Stomach (tissue), 8 donors: ENCODE measurements at regions not wholly inside any gene's neighbourhood (a gene's known extent, or its start where the extent isn't known, plus 50 kb on each side); places are given as distances from the start of the nearest gene placed in this dataset.

Experiments
- DNase-seq, 2 donors: peaks; one replicate each; pipeline versions ENCODE4 v3.0.0 to v3.0.0-alpha.2; 2013 to 2019
- H3K27ac ChIP-seq, 5 donors: fragments of 200-600 bp in 4 of 5; sonication (generic) in 4 of 5; one replicate each; pipeline ENCODE4 v1.5.1; 2013 to 2019; ENCODE audit warnings: mild to moderate bottlenecking in 1 of 5, moderate library complexity in 1 of 5
- H3K27me3 ChIP-seq, 3 donors: fragments of 200-600 bp; sonication (generic); one replicate each; pipeline ENCODE4 v1.5.1; 2017 to 2019; ENCODE audit warnings: mixed run types in 1 of 3
- H3K36me3 ChIP-seq, 4 donors: fragments of 200-600 bp; sonication (generic); 1 replicate in 3 of 4; 2 replicates in 1 of 4; pipeline ENCODE4 v1.5.1; 2016 to 2019
- H3K4me1 ChIP-seq, 4 donors: fragments of 200-600 bp; sonication (generic); one replicate each; pipeline ENCODE4 v1.5.1; 2016 to 2019
- H3K4me3 ChIP-seq, 4 donors: fragments of 200-600 bp; sonication (generic) in 3 of 4; one replicate each; pipeline ENCODE4 v1.5.1; 2016 to 2019; ENCODE audit warnings: mild to moderate bottlenecking in 1 of 4
- H3K9me3 ChIP-seq, 4 donors: fragments of 200-600 bp; sonication (generic); one replicate each; pipeline ENCODE4 v1.5.1; 2016 to 2019
- EP300 ChIP-seq: sonication (generic); formaldehyde crosslinking; IDR thresholded peaks from one replicate; pipeline ENCODE4 v1.6.1; 2017; ENCODE audit warnings: antibody characterized with exemption
- POLR2A ChIP-seq, 4 donors: fragments of 450-650 bp; IDR thresholded peaks; one replicate each; pipeline ENCODE4 v1.6.1; 2016; ENCODE audit warnings: antibody characterized with exemption in 4 of 4, control low read depth in 2 of 4, mild to moderate bottlenecking in 1 of 4, moderate library complexity in 1 of 4
- POLR2AphosphoS5 ChIP-seq, 3 donors: sonication (generic); formaldehyde crosslinking; IDR thresholded peaks; one replicate each; pipeline ENCODE4 v1.6.1; 2016; ENCODE audit warnings: antibody characterized with exemption in 3 of 3
- WGBS, 5 donors: extraction: QIAGEN DNeasy Blood & Tissue Kit in 3 of 5; methylation state at CpG; one replicate each; pipeline versions ENCODE4 v1.1.5 to v1.1.7; 2013 to 2018; 5-methylcytosine and 5-hydroxymethylcytosine counted together
- intact Hi-C: fragments of 100-400 bp; cut with DNase I; formaldehyde crosslinking; loops from one replicate; pipeline ENCODE4 v1.15.1; 2023; ENCODE audit warnings: low total_unique reads
- TF ChIP-seq, protein P1 (sequence below), 7 experiments: fragments of 450-650 bp in 4 of 7; fragments of 200-600 bp in 3 of 7; sonication (generic) in 3 of 7; IDR thresholded peaks; one replicate each; pipeline ENCODE4 v1.5.1; 2016 to 2019; ENCODE audit warnings: antibody characterized with exemption in 7 of 7, control low read depth in 2 of 7, mild to moderate bottlenecking in 1 of 7
- donor health status: healthy with polysubstance abuse.
- donor health status: Bipolar disorder and iron deficiency.
- donor health status: healthy.

DNA sequence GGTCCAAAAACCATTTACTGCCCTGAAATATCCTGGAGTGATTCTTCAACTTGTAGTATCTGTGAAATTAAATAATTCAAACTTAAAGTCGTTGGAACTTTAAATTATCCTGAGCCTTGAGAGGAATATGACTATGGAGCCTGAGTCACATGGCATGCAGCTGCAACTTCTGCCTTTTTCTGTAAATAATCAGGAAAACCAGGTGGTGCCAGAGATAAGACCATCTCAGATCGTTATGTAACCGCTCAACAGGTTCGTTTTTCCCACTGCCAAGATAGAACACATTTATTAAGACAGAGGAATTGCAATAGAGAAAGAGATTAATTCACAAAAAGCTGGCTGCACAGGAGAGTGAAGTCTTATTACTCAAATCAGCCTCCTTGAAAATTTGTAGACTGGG is 876.5 kb downstream of the SUCLG1 start:
- 33 to 44% (median 39%) methylated on average over 4 of the region's 4 CpGs for whole genome bisulfite sequencing, 5 donors
- DNase-seq, result no peak
- Histone ChIP-seq H3K27ac (no peak overlapping the region), H3K4me3 (no peak overlapping the region), H3K36me3 (no peaks in the 10 kb centered on the region), H3K9me3 (no peaks in the 10 kb centered on the region), H3K4me1 (no peaks in the 10 kb centered on the region), H3K27me3 (no peaks in the 10 kb centered on the region)
- TF ChIP-seq POLR2A (IDR thresholded peaks at IDR 0.05), result no peak
- TF ChIP-seq, protein P1, sequence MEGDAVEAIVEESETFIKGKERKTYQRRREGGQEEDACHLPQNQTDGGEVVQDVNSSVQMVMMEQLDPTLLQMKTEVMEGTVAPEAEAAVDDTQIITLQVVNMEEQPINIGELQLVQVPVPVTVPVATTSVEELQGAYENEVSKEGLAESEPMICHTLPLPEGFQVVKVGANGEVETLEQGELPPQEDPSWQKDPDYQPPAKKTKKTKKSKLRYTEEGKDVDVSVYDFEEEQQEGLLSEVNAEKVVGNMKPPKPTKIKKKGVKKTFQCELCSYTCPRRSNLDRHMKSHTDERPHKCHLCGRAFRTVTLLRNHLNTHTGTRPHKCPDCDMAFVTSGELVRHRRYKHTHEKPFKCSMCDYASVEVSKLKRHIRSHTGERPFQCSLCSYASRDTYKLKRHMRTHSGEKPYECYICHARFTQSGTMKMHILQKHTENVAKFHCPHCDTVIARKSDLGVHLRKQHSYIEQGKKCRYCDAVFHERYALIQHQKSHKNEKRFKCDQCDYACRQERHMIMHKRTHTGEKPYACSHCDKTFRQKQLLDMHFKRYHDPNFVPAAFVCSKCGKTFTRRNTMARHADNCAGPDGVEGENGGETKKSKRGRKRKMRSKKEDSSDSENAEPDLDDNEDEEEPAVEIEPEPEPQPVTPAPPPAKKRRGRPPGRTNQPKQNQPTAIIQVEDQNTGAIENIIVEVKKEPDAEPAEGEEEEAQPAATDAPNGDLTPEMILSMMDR (IDR thresholded peaks at IDR 0.05), result no peak
- no peak for TF ChIP-seq POLR2AphosphoS5 (IDR thresholded peaks at IDR 0.05)
- TF ChIP-seq EP300, result no peak
- intact Hi-C loops, result no loop called here

DNA sequence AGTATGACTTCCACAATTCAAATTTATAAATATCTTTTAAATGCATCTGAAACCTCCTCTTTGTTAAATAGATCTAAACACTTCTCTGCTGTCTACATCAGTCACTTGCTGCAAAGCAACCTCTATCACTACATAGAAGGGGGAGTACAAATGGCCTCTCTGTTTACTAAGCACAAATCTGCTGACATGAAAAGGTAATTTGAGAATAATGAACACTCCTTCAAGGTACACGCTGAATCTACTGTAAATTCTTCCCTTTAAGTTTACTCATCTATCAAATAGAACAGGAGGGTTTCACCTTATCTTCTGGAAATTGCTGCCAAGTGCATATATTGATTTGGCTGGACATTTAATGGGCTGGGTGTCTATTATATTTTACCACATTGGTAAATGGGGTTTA is 879.6 kb downstream of the SUCLG1 start:
- WGBS, 5 donors, result 18 to 33% (median 27%) methylated on average over 1 of the region's 1 CpG
- H3K36me3 ChIP-seq, result no peaks in the 10 kb centered on the region
- H3K27me3 ChIP-seq, result no peaks in the 10 kb centered on the region
- no peak overlapping the region for H3K4me3 ChIP-seq
- no peaks in the 10 kb centered on the region for H3K4me1 ChIP-seq
- TF ChIP-seq EP300 (no peak), POLR2AphosphoS5 (IDR thresholded peaks at IDR 0.05) (no peak), POLR2A (IDR thresholded peaks at IDR 0.05) (no peak)
- TF ChIP-seq, protein P1 (IDR thresholded peaks at IDR 0.05), result no peak
- DNase-seq, result no peak
- no peaks in the 10 kb centered on the region for H3K9me3 ChIP-seq
- H3K27ac ChIP-seq, result no peak overlapping the region
- intact Hi-C loops, result no loop called here

DNA sequence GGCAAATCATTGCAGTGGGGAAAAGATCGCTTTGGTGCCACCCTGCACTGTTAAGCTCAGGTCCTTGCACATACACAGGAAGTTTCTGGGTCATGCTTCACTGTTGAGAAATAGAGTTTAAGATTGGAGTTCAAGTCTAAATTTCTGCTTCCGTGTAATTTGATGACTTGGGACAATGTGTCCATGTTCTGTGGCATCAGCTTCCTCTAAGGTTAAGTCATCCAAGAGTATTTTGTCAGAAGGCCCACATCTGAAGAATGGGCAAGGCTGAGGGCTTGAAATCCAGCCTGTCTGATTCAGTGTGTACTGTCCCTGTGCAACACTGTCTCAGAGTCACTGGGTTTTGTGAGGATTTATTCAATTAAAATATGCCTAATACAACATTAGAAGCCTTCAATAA is 880.7 kb downstream of the SUCLG1 start:
- intact Hi-C loops, result no loop called here

DNA sequence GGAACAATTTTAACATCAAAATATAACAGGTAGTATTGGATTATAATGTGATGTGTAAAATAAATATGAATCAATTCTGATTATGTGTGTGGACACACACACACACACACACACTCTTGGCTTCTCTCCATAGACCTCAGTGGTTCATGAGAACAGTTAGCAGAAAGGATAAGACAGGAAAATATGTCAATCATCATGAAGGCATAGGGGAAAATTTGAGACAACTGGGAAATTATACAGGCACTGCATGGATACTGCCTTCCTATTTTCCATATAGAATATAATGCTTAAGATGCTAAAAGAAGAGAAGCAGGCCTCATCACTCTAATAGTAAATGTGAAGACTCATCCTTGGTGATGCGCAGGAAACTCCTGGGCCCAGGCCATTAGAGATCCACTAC is 884.5 kb downstream of the SUCLG1 start:
- H3K4me1 ChIP-seq, result no peaks in the 10 kb centered on the region
- intact Hi-C loops, result no loop called here

More for the DNA sequence above, 880.7 kb downstream of the SUCLG1 start:
- TF ChIP-seq POLR2AphosphoS5 (IDR thresholded peaks at IDR 0.05), result no peak
- TF ChIP-seq, protein P1 (IDR thresholded peaks at IDR 0.05), result no peak
- TF ChIP-seq EP300, result no peak
- no peak for TF ChIP-seq POLR2A (IDR thresholded peaks at IDR 0.05)
- H3K4me1 ChIP-seq, result no peaks in the 10 kb centered on the region
- no peaks in the 10 kb centered on the region for H3K36me3 ChIP-seq
- no peak overlapping the region for H3K27ac ChIP-seq
- DNase-seq, result no peak
- no peaks in the 10 kb centered on the region for H3K9me3 ChIP-seq
- 73 to 84% (median 82%) methylated on average over 2 of the region's 2 CpGs for WGBS, 5 donors
- no peak overlapping the region for H3K4me3 ChIP-seq
- H3K27me3 ChIP-seq, result no peaks in the 10 kb centered on the region

More for the DNA sequence above, 884.5 kb downstream of the SUCLG1 start:
- H3K9me3 ChIP-seq, result no peaks in the 10 kb centered on the region
- WGBS, 5 donors, result 96 to 100% (median 100%) methylated on average over 1 of the region's 1 CpG
- H3K36me3 ChIP-seq, result no peaks in the 10 kb centered on the region
- H3K27ac ChIP-seq, result no peak overlapping the region
- DNase-seq, result no peak
- TF ChIP-seq, protein P1 (IDR thresholded peaks at IDR 0.05), result no peak
- TF ChIP-seq EP300 (no peak), POLR2A (IDR thresholded peaks at IDR 0.05) (no peak), POLR2AphosphoS5 (IDR thresholded peaks at IDR 0.05) (no peak)
- H3K4me3 ChIP-seq, result no peak overlapping the region
- no peaks in the 10 kb centered on the region for H3K27me3 ChIP-seq
